HG03565 (cell line): ENCODE measurements at regions not wholly inside any gene's neighbourhood (a gene's known extent, or its start where the extent isn't known, plus 50 kb on each side); places are given as distances from the start of the nearest gene placed in this dataset.

Experiments
- ATAC-seq: cut with Tn5 transposase; IDR thresholded peaks from one replicate; pipeline ENCODE4 v1.9.1; 2021; ENCODE audit warnings: mild to moderate bottlenecking, moderate library complexity; ENCODE audit not compliant: unreplicated experiment

- ATAC-seq = peak; percentile 35
Observed at GRCh38 chr9:118364266-118365106, 660.3 kb downstream of the TLR4 start.

- ATAC-seq = no peak
Observed at GRCh38 chr9:118366228-118366627, 662.0 kb downstream of the TLR4 start.

DNA sequence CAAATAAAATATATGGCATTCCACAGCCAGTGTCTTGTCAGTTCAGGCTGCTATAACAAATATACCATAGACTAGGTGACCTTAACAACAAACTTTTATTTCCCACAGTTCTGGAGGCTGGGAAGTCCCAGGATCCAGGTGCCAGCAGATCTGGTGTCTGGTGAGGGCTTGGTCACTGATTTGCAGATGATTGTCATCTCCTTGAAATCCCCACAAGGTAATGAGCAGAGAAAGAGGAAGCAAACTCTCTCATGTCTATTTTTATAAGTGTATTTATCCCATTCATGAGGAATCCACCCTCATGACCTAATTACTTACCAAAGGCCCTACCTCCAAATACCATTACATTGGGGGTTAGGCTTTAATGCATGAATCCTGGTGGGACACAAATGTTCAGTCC is 663.2 kb downstream of the TLR4 start:
- ATAC-seq = no peak

DNA sequence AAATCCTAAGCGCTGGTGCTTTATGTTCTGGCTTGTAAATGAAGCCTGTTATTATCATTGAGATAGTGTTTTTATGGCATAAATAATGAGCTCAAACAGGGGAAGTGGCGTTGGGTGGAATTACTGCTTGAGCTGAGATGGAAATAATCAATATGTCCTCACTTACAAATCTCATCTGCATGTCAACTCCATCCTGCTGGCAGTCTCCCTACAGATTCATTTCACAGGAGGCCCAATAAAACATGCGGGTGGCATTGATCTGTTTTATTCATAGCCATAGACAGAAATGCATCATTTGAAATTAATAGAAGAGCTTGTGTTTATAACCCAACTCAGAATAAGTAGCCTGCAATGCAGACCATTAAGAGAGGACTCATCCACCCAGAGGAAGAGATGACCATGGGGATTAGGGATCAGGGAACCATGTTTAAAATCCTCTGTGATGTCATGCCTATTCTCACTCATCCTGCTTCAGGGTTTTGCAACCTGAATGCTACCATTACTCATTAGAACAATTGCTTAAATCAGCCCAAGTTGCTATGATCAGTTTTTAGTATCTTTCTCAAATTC is 680.4 kb downstream of the TLR4 start:
- ATAC-seq = no peak

DNA sequence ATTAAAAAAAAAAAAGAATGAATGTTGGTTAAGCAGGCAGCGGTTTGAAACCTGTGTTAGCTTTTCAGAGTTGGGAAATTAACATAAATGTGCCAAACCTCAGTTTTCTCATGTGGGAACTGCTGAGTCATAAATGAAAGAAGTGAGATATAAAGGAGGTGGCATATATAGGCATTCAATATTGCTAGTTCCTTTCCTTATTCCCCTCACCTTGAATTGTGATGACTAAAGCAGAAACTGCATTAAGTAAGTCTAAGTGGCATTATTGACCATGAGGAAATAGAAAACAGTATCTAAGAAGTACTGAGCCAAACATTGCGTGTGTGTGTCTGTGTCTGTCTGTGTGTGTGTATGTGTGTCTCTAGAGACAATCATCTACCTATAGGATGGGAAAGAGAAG is 691.2 kb downstream of the TLR4 start:
- ATAC-seq = peak; percentile 91

GRCh38 chr9:118401546-118401945 is 697.3 kb downstream of the TLR4 start:
- no peak for ATAC-seq

DNA sequence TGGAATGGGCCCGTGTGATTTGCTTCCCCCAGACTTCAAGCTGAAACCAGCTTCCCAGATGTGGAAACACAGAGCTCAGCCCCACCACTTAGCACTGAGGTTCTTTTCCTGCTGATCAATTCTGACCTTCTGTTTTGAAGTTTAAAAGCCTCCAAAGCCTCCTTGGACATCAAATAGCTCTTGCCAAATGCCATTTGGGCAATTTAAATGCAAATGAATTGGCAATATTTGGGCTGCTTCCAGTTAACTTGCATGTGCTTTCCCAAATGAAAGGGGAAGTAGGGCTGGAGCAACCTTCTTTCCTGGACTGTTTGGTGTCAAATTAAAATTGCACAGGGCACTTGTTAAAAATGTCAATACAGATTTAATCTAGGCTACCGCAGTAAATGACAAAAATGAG is 710.5 kb downstream of the TLR4 start:
- no peak for ATAC-seq

DNA sequence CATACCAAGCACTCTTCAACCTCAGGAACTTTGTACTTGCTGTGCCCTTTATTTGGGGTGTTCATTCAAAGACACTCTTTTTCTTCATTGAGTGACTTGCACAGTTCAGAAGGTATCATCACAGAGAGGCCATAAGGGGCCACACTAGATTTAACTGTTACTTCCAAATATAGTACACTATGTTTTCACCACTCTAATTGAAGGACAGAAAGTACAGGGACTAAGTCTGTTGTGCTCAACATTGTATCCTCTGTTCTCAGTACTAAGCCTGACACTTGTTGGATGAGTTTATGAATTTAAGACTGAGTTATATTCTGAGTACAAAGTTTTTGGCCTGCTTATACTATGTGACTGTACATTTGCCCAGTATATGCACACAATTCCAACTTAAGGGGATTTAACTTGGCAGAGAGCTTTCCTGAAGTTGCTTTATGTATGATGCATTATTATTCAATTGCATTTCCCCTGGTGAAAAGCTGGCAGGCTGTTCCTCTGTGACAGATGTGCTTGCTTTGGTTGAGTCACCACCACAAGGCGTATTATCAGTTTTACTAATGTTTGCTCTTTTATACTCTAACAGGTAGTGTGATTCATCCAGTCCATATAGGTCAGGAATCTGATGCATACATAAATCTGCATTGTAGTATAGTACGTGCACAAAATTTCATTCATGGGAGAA is 714.8 kb downstream of the TLR4 start:
- no peak for ATAC-seq

DNA sequence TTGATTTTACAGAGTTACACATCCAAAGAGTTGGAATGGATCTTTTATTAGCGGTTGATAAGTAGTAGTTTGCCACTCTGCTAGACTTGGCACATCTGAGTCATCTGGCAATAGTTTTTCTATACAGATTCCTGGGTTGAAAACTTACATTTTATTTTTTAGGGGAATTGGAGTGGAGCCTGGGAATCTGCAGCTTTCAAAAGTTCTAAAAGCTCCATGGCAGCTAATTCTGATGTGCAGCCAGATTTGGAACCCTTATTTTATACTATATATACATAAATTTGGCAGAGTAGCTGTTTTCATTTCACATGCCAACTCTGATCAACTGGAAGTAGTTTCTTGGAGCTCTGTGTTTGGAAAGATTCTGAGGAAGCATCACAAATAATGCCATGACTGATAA is 715.5 kb downstream of the TLR4 start:
- no peak for ATAC-seq

DNA sequence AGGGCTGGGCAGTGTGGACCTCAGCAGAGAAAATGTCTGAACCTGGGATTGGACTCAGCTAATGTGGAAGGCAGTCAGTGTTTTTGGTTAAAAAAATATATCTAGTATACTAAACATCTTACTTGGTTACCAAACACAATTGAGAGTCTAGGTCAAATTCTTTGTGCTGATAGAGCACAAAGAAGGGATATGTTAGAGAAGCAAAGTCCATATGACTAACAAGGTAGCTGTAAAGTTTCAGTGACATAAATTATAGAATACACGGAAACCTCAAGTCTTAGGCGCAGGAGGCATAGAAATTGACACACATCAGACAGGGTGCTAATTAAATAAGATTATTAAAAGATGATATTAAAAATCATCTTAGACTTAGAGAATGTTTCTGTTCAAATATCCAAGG is 718.3 kb downstream of the TLR4 start:
- no peak for ATAC-seq

DNA sequence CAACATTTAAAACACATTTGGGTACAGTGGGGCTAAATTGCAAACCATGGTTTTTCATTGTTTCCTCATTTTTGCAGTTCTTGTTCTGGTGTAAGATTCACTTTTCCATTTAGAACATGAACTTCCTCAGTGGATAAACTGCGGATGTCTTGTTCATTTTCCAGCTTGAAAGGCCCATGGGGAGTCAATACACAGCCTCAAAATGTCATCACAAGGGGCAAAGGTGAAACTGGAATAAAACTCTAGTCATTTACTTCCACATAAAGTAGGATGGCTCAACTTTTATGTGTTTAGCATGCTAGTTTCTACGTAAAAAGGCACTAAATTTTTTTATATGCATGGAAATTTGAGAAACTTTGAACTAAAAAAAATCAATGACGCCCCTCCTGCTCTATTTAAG is 718.8 kb downstream of the TLR4 start:
- no peak for ATAC-seq

GRCh38 chr9:118423721-118424120 is 719.5 kb downstream of the TLR4 start:
- ATAC-seq = no peak

- no peak for ATAC-seq
Observed at GRCh38 chr9:118426772-118427171, 722.6 kb downstream of the TLR4 start.

- no peak for ATAC-seq
Observed at GRCh38 chr9:118438810-118439209, 734.6 kb downstream of the TLR4 start.

DNA sequence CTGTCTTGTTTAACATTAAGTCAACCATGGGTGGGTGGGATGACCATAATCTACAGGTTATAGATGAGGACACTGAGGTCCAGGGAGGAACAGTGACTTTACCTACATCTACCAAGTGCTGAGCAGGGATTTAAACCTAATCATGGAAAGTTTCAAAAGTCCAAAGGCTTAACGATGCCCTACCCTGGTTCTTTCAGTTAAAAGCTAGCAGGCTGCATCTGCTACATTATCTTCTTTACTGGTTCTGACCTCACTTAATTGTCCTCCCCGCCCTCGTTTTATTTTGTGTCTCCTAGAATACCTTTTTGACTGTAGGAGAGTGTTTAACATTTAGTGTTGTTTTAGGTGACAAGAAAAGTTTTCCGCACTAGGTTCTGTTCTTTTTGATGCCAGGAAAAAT is 735.2 kb downstream of the TLR4 start:
- no peak for ATAC-seq

- ATAC-seq = no peak
Observed at GRCh38 chr9:118444403-118444802, 740.2 kb downstream of the TLR4 start.

GRCh38 chr9:118446943-118447639 is 742.9 kb downstream of the TLR4 start:
- no peak for ATAC-seq

DNA sequence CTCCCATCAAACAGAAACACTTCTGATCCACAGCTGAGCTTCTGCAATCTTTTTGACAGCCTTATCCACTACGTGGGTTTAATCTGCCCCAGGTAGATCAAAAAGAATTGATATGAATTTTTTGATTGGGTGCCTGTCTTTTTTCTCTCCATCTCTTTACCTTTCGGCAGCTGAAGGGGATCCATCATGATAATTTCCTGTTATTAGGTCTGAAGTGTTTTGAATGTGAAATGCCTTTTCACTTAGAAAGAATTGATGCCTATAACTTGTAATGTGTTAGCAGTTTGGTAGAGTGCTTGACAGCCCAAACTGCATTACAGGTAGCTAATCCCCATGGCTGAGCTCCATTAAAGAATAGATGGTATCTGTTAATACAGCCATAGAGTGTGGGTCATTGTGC is 745.4 kb downstream of the TLR4 start:
- ATAC-seq = no peak

DNA sequence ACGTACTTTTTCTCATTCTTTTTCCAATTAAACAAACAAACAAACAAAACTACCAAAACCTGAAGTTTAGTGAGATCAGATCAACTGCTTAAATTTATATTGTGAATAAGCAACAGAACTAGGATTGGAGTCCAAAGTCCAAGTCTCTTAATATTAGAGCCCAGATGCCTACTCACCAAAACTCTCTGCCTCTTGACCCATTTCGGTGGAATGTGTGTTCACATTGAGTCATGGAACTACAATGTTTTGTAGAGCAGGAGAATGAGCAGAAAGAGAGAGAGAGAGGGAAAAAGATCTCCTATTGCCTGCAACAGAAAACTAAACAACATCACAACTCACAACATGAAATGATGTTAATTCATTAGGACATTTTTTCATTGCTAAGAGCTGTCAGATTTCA is 751.1 kb downstream of the TLR4 start:
- ATAC-seq = no peak

- no peak for ATAC-seq
Observed at GRCh38 chr9:118455788-118456187, 751.6 kb downstream of the TLR4 start.

- no peak for ATAC-seq
Observed at GRCh38 chr9:118457171-118458000, 753.2 kb downstream of the TLR4 start.
